Tibial artery (tissue), 4 donors: ENCODE measurements at regions not wholly inside any gene's neighbourhood (a gene's known extent, or its start where the extent isn't known, plus 50 kb on each side); places are given as distances from the start of the nearest gene placed in this dataset.
"Not testable (repeated sequence)": the region's sequence is repeated elsewhere in the genome, so short reads cannot be mapped to it uniquely, and the experiment has no call there.

Source experiments
- DNase-seq, 2 donors: peaks; one replicate each; pipeline ENCODE4 v3.0.0-alpha.2; 2019
- H3K27ac ChIP-seq, 2 donors: fragments of 200-600 bp; sonication (generic) in 1 of 2; 1 replicate in 1 of 2; 2 replicates in 1 of 2; pipeline ENCODE4 v1.5.1; 2018 to 2019; ENCODE audit warnings: mild to moderate bottlenecking in 1 of 2
- H3K27me3 ChIP-seq, 2 donors: fragments of 200-600 bp; sonication (generic) in 1 of 2; one replicate each; pipeline versions ENCODE4 v1.5.1 to v1.6.0; 2016 to 2019
- H3K36me3 ChIP-seq, 3 donors: fragments of 200-600 bp; sonication (generic) in 2 of 3; one replicate each; pipeline ENCODE4 v1.5.1; 2016 to 2019; ENCODE audit warnings: mild to moderate bottlenecking in 2 of 3
- H3K4me1 ChIP-seq, 4 donors: fragments of 200-600 bp; sonication (generic) in 2 of 4; 1 replicate in 3 of 4; 2 replicates in 1 of 4; pipeline ENCODE4 v1.5.1; 2016 to 2019
- H3K4me3 ChIP-seq, 2 donors: fragments of 200-600 bp; sonication (generic) in 1 of 2; 1 replicate in 1 of 2; 2 replicates in 1 of 2; pipeline ENCODE4 v1.5.1; 2018 to 2019; ENCODE audit warnings: mild to moderate bottlenecking in 2 of 2
- H3K9me3 ChIP-seq, 3 donors: fragments of 200-600 bp; sonication (generic) in 1 of 3; one replicate each; pipeline ENCODE4 v1.5.1; 2016 to 2019
- CTCF ChIP-seq, 2 experiments: fragments of 200-600 bp in 1 of 2; fragments of 450-650 bp in 1 of 2; IDR thresholded peaks; one replicate each; pipeline ENCODE4 v1.5.1; 2017 to 2019; ENCODE audit warnings: antibody characterized with exemption in 2 of 2, mild to moderate bottlenecking in 1 of 2, moderate library complexity in 1 of 2
- intact Hi-C: fragments of 100-400 bp; cut with DNase I; formaldehyde crosslinking; loops from one replicate; pipeline ENCODE4 v1.15.0; 2023; ENCODE audit warnings: low total_unique reads

- no peaks in the 10 kb centered on the region for H3K36me3 ChIP-seq
- no peak for TF ChIP-seq CTCF (IDR thresholded peaks at IDR 0.05)
- no peaks in the 10 kb centered on the region for H3K27me3 ChIP-seq
- DNase-seq: peak; percentile 75 to 87
- intact Hi-C loops: no loop called here
- H3K4me1 ChIP-seq: peaks cover 0 to 38% (median 15%) of the 10 kb centered on the region in 4 donors
- peak overlapping the region; percentile 37 to 52 for H3K27ac ChIP-seq
- no peaks in the 10 kb centered on the region for H3K9me3 ChIP-seq
- no peak overlapping the region for H3K4me3 ChIP-seq
Measured at GRCh38 chr12:105523164-105524057, 192.9 kb downstream of the C12orf75 start.

DNA sequence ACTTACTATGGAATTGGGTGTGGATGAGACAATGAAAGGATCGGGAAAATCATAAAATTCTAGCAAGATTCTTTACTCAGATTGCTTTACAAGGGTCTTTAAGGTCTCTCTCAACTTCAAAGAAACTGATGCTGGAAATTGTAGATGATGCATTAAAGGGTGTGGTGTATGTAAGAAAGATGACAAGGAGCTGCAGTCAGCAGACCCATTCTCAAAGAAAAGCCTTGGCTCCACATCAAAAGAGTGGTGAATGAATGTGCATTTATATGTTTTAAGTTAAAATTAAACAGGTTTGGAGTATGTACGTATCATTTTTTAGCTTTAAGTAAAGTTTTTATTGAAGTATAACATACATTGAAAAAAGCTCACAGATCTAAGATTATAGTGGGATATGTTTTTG, 194.5 kb downstream of the C12orf75 start:
- intact Hi-C loops: no loop called here
- TF ChIP-seq CTCF (IDR thresholded peaks at IDR 0.05): no peak
- H3K4me3 ChIP-seq: no peak overlapping the region
- peaks cover 0 to 23% (median 13%) of the 10 kb centered on the region in 4 donors for H3K4me1 ChIP-seq
- no peaks in the 10 kb centered on the region for H3K9me3 ChIP-seq
- H3K27ac ChIP-seq: no peak overlapping the region
- no peak for DNase-seq
- H3K36me3 ChIP-seq: no peaks in the 10 kb centered on the region
- no peaks in the 10 kb centered on the region for H3K27me3 ChIP-seq

DNA sequence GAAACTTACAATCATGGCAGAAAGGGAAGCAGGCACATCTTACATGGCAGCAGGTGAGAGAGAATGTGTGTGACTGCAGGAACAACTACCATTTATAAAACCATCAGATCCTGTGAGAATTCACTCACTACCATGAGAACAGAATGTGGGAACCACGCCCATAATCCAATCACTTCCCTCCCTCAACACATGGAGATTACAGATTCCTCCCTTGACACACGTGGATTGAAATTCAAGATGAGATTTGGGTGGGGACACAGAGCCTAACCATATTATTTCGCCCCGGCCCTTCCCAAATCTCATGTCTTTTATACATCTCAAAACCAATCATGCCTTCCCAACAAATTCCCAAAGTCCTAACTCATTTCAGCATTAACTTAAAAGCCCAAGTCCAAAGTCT, 203.6 kb downstream of the C12orf75 start:
- TF ChIP-seq CTCF (IDR thresholded peaks at IDR 0.05): no peak
- H3K9me3 ChIP-seq: peaks cover 0 to 3% (median 0%) of the 10 kb centered on the region in 3 donors
- no peak overlapping the region for H3K27ac ChIP-seq
- no peak for DNase-seq
- H3K4me3 ChIP-seq: no peak overlapping the region
- no peaks in the 10 kb centered on the region for H3K36me3 ChIP-seq
- no peaks in the 10 kb centered on the region for H3K27me3 ChIP-seq
- no peaks in the 10 kb centered on the region for H3K4me1 ChIP-seq
- intact Hi-C loops: no loop called here

DNA sequence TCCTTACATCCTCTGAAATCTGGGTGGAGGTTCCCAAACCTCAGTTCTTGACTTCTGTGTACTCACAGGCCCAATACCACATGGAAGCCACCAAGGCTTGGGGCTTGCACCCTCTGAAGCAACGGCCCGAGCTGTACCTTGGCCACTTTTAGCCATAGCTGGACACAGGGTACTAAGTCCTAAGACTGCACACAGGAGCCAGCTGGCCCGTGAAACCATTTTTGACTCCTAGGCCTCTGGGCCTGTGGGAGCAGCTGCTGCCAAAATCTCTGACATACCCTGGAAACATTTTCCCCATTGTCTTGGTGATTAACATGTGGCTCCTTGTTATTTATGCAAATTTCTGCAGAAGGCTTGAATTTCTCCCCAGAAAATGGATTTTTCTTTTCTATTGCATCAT, 204.5 kb downstream of the C12orf75 start:
- H3K4me1 ChIP-seq, DNase-seq, intact Hi-C loops, H3K36me3 ChIP-seq, H3K27me3 ChIP-seq, H3K4me3 ChIP-seq, H3K9me3 ChIP-seq, H3K27ac ChIP-seq: not testable (repeated sequence)

DNA sequence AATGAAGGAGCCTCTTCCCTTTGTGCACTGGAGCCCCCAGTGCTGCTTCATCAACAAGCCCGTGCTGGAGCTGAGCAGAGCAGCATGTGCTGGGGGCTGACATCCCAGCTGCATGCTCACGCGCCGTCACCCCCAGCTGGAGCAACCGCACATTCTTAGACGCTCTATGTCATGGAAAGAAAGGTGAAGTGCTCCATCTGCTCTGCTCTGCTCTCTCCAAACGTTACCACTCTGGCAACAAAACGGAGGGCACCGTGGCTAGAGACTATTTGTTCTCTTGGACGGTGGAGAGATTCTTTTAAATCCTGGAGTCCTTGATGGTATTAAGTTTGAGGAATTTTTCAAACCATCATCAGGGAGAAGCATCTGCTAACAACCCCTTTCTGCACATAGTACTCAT, 208.4 kb downstream of the C12orf75 start:
- no peak for DNase-seq
- Histone ChIP-seq H3K27ac (no peak overlapping the region), H3K36me3 (no peaks in the 10 kb centered on the region), H3K4me3 (no peak overlapping the region), H3K4me1 (no peaks in the 10 kb centered on the region), H3K27me3 (no peaks in the 10 kb centered on the region), H3K9me3 (peaks cover 0 to 3% (median 0%) of the 10 kb centered on the region in 3 donors)
- TF ChIP-seq CTCF (IDR thresholded peaks at IDR 0.05): no peak
- intact Hi-C loops: no loop called here

DNA sequence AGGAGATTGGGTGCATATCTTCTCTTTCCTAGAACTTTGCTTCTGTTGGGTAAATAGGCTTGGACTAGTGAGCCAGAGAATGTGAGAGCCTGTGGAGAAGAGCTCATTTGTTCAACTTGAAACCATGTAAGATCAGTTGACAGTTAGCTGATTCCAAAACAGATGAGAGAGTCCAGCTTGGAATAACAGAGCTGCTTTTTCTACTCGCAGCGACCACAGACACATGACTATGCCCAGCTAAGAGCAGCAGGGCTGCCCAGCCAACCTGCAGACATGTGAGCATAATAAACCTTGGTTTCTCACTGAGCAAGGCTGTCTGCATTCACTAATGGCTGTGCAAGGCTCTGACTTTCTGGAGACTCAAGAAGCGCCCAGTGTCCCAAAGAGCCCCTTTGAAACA, 209.2 kb downstream of the C12orf75 start:
- Histone ChIP-seq H3K36me3 (no peaks in the 10 kb centered on the region), H3K27me3 (no peaks in the 10 kb centered on the region), H3K4me3 (no peak overlapping the region), H3K9me3 (peaks cover 0 to 3% (median 0%) of the 10 kb centered on the region in 3 donors), H3K4me1 (no peaks in the 10 kb centered on the region), H3K27ac (no peak overlapping the region)
- no peak for DNase-seq
- no peak for TF ChIP-seq CTCF (IDR thresholded peaks at IDR 0.05)
- intact Hi-C loops: no loop called here
